Stimulated activated CD4-positive, alpha-beta T cell treated with anti-CD3 and anti-CD28 coated beads, Interleukin-2, amount 100 ng/mL, for 24 hours (primary cell): ENCODE measurements at regions not wholly inside any gene's neighbourhood (a gene's known extent, or its start where the extent isn't known, plus 50 kb on each side); places are given as distances from the start of the nearest gene placed in this dataset.

Experiments used
- DNase-seq, 2 donors: peaks; one replicate each; pipeline ENCODE4 v3.0.0-alpha.2; 2020

DNA sequence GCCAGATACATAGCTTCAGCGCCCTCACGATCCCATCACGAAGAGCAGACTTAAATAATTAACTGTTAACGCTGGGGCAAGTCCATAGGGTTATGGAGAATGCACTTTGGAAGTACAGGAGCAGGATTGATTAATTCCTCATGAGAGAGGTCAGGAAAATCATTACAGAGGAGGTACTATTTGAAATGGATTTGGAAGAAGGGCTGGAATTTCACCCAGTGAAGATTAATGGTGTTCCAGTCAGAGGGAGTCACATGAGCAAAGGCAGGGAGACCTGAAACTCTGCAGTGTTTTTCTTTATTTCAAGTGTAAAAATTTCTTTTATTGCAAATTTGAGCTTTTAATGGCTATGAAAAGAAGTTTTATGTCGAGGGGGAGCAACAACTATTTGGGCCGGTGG is 329.8 kb upstream of the GRM7 start:
- DNase-seq, result no peak

DNA sequence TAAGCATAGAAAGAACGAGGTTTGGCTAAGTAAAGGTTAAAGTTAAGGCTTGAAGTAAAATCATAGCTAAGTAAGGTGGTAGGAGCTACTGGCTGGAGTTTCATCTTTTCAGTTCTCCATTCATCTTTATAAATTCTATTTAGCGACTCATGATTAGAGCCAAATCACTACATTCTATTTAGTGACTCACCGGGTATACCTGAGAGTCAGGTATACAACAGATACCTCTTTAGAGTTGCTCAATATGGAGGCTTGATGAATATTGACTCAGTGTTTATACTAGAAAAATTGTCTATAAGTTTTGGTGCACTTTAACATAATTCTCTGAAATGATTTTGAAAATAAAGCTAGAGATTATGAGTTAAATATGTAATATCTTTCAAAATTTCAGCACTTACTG is 328.8 kb upstream of the GRM7 start:
- DNase-seq, result no peak

DNA sequence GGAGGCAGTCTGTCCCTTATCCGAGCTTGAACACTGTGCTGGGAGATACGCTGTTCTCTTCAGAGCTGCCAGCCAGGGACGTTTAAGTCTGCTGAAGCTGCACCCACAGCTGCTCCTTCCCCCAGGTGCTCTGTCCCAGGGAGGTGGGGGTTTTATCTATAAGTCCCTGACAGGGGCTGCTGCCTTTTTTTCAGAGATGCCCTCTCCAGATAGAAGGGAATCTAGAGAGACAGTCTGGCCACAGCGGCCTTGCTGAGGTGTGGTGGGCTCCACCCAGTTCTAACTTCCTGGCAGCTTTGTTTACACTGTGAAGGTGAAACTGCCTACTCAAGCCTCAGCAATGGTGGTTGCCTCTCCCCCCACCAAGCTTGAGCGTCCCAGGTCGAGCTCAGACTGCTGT is 319.9 kb upstream of the GRM7 start:
- no peak for DNase-seq

DNA sequence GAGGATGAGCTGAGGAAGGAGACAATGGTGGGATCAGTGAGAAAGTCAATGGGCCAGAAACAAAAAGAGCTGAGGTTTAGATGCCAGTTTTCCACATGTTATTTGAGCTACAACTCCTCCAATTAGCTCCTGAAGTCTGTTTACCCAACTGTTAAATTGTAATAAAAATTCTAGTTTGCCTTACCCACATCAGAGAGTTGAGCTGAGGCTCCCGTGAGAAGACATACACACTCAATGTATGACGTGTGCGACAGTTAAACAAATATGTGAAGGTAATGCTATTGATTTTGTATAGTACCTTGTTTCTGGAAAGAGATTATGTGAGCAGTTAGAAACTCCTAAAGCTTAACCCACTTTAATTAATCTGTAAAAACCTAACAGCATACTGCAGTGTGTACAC is 318.1 kb upstream of the GRM7 start:
- no peak for DNase-seq

DNA sequence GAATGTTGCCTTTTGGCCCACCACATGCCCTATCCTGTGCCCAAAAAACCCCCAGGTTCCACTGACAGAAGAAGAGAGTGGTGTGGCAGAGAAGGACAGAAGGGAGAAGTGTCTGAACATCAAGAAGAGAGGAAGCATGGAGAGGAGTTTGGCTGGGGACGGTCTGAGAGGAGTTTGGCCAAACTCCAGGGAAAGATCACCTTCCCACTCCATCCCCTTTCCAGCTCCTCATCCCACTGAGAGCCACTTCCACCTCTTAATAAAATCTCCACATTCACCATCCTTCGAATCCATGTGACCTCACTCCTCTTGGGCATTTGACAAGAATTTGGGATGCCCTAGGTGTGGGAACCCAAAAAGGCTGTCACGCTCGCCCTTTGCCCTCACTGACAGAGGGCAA is 311.6 kb upstream of the GRM7 start:
- no peak for DNase-seq

DNA sequence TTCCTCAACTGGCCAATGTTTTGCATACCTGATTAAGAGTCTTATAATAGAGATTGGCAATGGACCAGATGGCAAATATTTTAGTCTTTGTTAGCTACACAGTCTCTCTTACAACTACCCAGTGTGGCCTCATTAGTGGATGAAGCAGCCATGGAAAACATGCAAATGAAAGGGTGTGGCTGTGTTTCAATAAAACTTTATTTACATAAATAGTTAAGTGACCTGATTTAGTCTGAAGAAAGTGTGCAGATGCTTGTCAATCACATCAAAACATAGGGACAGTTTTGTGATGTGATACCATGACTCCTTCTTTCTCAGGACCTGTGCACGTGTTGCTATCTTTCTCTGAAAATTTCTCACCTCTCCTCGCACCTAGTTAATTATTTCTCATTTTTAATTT is 309.8 kb upstream of the GRM7 start:
- DNase-seq, result no peak

DNA sequence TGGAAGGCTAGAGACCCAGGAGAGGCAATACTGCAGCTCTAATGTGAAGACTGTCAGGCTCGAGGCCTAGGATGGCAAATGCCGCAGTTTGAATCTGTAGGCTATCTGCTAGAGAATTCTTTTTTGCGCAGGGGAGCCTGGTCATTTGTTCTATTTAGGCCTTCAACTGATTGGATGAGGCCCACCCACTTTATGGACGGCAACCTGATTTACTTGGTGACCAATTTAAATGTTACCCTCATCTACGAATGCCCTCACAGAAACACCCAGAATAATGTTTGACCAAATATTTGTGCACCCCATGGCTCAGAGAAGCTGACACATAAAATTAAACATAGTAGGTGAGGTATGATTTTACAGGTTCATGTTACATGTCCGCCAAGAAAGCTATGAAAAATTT is 300.7 kb upstream of the GRM7 start:
- no peak for DNase-seq

DNA sequence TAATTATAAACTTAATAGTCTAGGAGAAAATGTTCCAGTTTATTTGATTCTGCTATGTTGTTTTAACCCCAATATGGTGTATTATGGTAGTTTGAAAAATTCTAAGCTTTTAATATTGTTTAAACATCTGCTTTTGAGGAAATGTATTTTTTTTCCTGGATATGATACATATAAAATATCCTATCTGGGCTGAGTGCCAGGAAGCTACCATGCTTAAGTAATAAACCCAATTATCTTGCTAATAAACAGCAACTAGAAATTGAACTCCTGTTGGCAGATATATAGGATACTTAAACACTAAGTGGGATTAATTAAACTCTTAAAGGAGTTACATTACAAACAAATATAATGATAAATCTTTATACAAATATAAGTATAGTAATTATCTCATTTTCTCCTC is 293.7 kb upstream of the GRM7 start:
- DNase-seq, result no peak

DNA sequence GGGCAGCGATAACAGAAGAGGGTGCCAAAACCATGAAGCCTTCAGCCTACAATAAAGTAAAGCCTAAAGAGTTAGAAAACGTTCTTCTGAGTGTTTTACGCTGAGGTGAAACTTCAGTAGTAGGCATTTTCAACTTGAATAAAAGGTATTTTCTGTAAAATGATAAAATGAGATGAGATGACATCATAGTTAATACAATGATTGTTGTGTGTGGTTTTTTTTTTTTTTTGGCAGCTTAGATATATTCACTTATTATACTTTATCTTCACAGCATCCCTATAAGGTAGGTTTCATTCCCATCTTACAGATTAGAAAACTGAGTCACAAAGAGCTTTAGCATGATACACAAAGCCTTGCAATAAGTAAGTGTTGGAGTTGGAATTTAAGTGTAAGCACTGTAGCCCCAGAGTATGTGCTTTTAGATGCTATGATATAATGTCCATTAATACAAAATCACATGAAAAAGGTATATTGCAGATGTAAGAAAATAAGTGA is 291.9 kb upstream of the GRM7 start:
- no peak for DNase-seq

DNA sequence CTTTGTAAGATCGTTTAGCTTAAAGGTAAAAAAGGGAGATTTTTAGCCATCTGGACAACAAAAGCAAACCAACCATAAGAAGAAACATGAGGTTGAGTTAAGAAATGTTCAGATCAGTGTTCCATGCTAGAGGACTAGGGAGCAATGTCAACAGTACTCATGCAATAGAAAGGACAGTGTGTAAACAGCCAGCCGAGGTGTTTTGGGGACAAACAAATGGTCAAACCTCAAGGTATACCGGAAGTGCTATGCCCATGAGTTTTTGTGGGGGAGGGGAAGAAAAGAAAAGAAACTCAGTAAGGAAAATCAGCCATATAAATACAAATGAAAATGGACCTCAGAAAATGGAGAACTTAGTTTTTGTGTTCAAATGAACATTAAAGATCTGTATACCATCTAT is 289.5 kb upstream of the GRM7 start:
- DNase-seq, result no peak

DNA sequence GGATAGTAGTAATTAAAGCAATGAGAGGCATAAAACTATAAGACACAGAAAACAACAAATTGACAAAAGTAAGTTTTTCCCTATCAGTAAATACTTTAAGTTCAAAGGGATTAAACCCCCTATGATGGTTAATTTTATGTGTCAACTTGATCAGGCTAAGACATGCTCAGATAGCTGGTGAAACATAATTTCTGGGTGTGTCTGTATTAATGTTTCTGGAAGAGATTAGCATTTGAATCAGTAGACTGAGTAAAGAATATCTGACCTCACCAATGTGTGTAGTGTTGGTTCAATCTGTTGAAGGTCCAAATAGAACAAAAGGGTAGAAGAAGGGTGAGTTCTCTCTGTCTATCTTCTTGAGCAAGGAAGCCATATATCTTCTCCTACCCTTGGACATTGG is 283.3 kb upstream of the GRM7 start:
- DNase-seq, result no peak

DNA sequence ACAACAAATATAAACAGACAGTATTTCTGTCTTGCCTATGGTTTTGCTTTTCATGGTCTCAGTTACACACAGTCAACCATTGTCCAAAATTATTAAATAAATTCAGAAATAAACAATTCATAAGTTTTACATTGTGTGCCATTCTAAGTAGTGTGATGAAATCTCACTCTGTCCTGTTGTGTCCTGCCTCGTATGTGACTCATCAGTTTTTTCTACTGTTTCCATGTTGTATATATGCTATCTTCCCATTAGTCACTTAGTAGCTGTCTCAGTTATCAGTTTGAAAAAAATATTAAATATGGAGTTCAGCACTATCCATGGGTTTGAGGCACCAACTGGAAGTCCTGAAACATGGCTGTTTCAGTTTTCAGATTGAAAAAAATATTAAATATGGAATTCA is 282.4 kb upstream of the GRM7 start:
- no peak for DNase-seq

DNA sequence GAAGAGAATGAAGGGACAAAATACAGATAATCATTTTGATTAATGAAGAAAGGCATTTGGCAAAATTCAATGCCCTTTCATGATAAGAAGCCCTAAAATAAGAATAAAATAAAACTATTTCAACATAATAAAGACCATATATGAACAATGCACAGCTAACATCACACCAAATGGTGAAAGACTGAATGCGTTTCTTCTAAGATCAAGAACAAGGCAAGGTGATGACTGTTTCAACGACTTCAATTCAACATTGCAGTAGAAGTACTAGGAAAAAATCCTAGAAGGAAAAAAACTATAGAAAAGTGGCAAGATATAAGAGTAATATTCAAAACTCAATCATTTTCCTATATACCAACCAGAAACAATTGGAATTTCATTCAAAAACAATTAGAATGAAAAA is 280.1 kb upstream of the GRM7 start:
- DNase-seq, result no peak

DNA sequence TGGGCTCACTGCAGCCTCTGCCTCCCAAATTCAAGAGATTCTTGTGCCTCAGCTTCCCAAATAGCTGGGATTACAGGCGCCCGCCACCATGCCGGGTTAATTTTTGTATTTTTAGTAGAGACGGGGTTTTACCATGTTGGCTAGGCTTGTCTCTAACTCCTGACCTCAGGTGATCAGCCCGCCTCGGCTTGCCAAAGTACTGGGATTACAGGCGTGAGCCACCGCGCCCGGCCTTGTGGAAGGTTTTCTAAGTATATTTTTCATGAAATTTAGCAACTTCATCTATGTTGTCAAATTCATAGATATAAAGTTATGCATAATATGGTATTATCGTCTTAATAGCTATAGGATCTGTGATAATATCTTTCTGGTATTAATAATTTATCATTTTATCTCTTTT is 275.6 kb upstream of the GRM7 start:
- no peak for DNase-seq

DNA sequence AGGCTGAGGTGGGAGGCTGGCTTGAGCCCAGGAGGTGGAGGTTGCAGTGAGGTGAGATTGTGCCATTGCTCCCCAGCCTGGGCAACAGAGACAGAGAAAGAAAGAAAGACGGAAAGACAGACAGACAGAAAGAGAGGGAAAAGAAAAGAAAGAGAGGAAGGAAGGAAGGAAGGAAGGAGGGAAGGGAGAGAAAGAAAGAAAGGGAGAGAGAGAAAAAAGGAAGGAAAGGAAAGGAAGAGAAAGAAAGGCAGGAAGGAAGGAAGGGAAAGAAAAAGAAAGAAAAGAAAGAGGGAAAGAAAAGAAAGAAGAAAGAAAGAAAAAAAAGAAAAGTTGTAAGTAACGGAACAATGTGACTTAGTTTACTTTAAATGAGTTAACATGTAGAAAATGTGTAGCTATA is 260.7 kb upstream of the GRM7 start:
- no peak for DNase-seq

DNA sequence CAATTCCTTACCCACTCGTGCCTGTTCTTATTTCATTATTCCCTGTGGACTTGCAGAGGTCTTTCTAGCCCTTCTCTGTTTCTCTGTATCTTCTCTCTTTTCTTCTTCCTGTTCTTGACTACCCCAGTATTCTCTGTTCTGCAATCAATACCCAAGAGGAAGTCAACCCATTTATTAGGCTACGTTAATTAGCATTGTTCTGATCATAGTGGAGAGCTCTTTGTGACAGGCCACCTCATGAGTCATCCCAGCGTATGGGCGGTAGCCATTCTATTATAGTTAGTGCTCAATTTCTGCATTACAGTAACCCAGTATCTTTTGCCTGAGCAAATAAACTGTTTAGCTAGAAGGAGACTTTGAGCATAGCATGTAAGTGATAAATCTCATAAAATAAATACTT is 259.5 kb upstream of the GRM7 start:
- no peak for DNase-seq

DNA sequence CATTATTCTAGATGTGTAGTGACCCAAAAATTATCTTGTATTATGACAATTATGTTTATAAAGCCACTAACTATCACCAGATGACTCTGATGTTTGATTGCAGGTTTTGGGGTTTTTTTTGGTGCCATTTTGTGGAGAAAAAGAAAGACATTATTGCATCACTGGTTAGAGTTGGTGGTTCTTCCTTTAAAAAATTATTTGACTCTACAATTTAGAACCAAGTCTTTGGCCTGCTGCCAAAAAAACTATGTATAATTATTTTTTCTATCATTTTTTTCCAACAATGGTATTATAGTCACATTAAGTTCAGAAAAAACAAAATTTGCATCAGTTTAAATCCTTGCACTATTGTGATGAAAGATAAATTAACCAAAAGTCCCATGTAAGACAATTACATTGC is 258.6 kb upstream of the GRM7 start:
- no peak for DNase-seq

DNA sequence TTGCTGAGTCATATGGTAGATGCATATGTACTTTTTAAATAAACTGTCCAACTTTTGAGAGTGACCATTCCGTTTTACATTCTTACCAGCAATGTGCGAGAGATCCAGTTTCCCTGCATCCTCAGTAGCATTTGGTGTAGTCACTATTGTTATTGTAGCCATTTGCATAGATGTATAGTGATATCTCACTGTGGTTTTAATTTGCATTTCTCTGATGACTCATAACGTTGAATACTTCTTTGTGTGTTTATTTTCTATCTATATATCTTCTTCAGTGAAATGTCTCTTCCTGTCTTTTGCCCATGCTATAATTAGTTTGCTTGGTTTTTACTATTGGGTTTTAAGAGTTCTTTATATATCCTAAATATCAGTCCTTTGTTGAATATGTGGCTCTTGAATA is 255.7 kb upstream of the GRM7 start:
- DNase-seq, result no peak

DNA sequence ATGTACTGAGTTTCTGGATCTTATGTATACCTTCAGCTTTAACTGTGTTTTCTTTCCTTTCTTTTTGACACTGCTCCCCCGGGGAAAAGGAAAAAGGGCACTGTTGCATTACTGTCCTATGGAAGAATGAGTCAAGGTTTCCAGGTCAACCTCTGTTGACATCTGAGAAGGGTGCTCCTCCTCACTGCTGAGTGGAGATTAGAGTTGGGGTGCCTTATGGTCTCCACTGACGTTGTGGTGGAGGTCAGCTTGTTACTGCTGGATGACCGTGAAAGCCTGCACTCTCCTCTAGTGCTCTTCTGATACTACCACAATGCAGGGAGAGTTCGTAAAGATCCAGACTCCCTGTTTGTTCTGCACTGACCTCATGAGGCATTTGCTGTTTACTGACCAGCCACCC is 252.1 kb upstream of the GRM7 start:
- no peak for DNase-seq

DNA sequence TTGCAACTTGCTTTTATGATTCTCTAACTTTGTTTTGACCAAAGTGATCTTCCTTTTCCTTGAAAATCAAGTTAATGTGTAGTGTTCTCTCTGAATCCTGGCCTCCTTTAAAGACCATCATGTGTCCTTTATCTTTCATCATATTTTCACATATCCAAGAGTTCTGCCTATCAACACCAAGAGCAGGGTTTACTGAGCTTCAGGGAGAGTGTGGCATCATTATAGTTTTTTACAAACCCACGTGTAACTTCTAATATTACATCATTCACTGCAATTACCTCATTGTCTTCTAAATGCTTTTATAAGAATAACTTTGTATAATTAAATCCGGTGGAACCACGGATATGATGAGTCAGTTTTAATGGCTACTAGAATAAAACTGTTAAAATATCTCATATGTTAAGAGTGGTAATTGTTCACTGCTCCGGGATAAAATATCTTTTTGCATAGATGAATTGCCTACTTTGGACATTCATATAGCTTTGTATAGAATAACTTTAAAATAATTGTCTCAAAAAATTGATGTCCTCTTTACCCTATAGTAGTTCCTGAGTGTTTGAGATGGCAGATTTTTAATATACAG is 248.8 kb upstream of the GRM7 start:
- DNase-seq, result no peak

DNA sequence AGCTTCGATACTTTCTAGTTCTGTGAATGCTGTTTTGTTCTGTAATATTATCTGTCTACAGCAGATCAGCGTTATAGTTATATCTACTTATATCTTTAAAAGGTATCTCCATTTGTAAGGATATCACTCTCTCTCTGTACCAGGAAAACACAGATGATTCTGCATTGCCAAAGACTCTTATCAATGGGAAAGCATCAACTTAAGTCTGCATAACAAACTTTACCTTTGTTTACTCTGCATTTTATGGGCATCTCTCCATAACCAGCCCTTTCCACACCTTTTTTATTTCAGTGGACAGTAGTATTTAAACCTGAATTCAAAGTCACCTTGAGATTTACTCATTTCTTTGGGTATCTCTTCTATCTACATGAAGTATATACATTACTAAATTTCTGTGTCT is 238.7 kb upstream of the GRM7 start:
- DNase-seq, result no peak

DNA sequence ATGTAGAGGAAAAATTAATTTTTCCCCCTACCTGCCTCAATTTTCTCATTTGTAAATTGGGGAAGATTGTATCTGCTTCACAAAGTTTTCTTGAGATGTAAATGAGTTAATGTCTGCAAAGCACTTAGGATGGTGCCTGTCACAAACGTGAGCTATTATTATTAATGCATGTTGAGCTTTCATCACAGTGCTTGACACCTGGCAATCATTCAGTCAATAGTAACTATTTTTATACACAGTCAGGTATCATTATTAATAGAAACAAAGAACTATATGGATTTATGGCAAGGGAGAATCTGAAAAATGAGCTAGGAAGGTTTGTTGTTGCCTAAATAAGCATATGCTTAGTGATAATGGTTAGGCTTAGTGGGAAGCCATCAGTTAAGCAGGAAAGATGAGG is 238.2 kb upstream of the GRM7 start:
- no peak for DNase-seq

DNA sequence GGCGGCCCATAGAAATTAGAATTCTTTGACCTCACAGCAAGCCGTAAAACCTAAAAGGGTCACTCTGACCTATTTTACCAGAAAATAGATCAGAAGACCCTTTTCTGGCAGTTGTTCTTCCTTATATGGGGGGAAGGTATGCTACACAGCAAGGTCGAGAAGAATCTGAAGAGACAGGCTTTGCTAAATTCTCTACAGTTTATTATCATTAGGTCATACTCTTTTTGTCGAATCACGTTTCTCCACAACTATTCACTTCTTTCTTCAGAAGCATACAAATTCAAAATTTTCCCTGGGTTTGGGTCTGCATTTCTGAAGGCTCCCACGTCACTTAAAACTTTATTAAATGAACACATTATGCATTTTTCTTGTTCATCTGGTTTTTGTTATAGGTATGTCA is 229.5 kb upstream of the GRM7 start:
- no peak for DNase-seq

DNA sequence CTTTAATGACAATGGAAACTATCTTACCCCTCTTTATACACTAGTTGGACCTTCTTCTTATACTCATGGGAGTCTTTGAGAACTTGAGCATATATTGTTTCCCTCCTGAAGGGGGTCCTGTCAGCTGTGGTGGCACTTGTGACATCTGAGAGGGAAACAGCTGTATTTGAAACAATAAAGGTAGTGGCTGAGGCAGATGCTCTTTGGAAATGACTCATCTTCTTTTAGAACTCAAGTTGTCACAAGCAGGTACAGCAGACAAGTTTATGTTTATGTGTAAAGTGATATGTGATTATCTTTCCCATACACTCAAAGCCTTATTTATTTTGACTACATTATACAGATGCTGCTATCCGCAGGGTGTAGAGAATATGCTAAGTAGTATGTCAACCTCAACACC is 220.0 kb upstream of the GRM7 start:
- no peak for DNase-seq

DNA sequence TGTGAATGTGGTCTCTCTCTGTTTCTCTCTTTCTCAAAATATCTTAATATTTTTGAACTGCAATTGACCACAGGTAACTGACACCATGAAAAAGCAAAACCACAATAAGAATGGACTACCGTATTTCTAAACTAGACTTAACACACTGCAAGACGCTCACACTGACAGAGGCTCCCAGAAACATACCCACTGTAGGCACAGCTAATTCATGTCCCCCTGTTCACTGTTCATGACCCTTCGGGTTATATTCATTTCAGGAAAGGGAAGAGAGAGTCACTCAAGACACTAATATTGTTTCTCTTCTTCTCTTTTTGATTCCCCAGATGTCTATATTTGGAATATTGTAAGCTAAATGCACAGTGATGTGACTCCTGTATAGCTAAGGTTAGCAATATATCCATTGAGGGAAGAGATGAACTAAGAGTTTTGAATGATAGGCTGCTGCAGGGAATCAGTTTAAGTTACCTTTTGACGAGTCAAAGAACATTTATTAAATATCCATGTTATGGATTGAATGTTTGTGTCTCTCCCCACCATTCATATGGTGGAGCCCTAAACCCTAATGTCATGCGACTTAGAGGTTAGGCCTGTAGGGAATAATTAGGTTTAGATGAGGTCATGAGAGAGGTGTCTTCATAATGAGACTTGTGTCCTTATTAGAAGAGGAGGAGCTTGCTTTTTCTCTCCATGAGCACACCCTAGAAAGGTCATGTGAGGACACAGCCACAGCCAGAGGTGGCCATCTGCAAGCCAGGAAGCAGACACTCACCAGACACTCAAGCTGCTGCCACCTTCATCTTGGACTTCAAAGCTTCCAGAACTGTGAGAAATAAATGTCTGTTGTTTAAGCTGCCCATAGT is 216.6 kb upstream of the GRM7 start:
- no peak for DNase-seq
